Panc1 (cell line): ENCODE measurements at regions not wholly inside any gene's neighbourhood (a gene's known extent, or its start where the extent isn't known, plus 50 kb on each side); places are given as distances from the start of the nearest gene placed in this dataset.

Experiments
- ATAC-seq: fragments of 200-7000 bp; cut with Tn5 transposase; 2 replicates; pipeline ENCODE4 v1.9.1; 2020; ENCODE audit warnings: mild to moderate bottlenecking, moderate library complexity
- BruUV-seq: library from RNA; stranded (reverse); fragments of 400-500 nt; replicated peaks from 2 replicates; lab custom pipeline; 2021; lab: Mats Ljungman, UMichigan
- CTCF ChIA-PET: fragments of 300-600 bp; sonication (Branson Sonifier 250); formaldehyde crosslinking; loops from one replicate; lab custom pipeline; 2022; ENCODE audit warnings: antibody characterized with exemption; lab: Charles Lee
- POLR2A ChIA-PET: fragments of 300-600 bp; sonication (Branson Sonifier 250); formaldehyde crosslinking; loops from one replicate; lab custom pipeline; 2022; ENCODE audit warnings: antibody characterized with exemption; lab: Charles Lee
- DNase-seq: peaks from one replicate; pipeline ENCODE4 v3.0.0-alpha.2; 2010; ENCODE audit warnings: low read depth, low spot score
- H3K27ac ChIP-seq: 2 replicates; pipeline ENCODE4 v1.5.1; 2011; ENCODE audit warnings: mild to moderate bottlenecking, low read length, inconsistent platforms
- H3K27me3 ChIP-seq: fragments of 200-500 bp; sonication (Bioruptor generic); 2 replicates; pipeline ENCODE4 v1.6.0; 2014; ENCODE audit warnings: low read length, inconsistent platforms; ENCODE audit not compliant: control insufficient read depth, insufficient read depth
- H3K36me3 ChIP-seq: fragments of 200-500 bp; sonication (Bioruptor generic); 2 replicates; pipeline ENCODE4 v1.5.1; 2014; ENCODE audit warnings: inconsistent platforms, mild to moderate bottlenecking, low read length, moderate library complexity; ENCODE audit not compliant: control insufficient read depth, insufficient read depth
- H3K4me1 ChIP-seq: 2 replicates; pipeline ENCODE4 v1.5.1; 2011; ENCODE audit warnings: inconsistent platforms, mild to moderate bottlenecking, low read length, moderate library complexity; ENCODE audit not compliant: control insufficient read depth, insufficient read depth
- H3K4me3 ChIP-seq, 2 experiments: 2 replicates each; pipeline ENCODE4 v1.5.1; 2011 to 2012; ENCODE audit warnings: low read depth in 2 of 2, low read length in 2 of 2, mild to moderate bottlenecking in 2 of 2, inconsistent platforms in 1 of 2, moderate library complexity in 1 of 2
- H3K9me3 ChIP-seq: fragments of 200-500 bp; sonication (Bioruptor generic); 2 replicates; pipeline ENCODE4 v1.5.1; 2014; ENCODE audit warnings: low read depth, mild to moderate bottlenecking, inconsistent platforms, low read length, moderate library complexity; ENCODE audit not compliant: control insufficient read depth, insufficient read depth
- POLR2AphosphoS5 ChIP-seq: IDR thresholded peaks from 2 replicates; pipeline ENCODE4 v1.6.1; 2012; ENCODE audit warnings: mild to moderate bottlenecking, low read depth, low read length, moderate library complexity
- SIN3A ChIP-seq: IDR thresholded peaks from 2 replicates; pipeline ENCODE4 v1.6.1; 2012; ENCODE audit warnings: low read depth, mild to moderate bottlenecking, low read length, moderate library complexity, borderline replicate concordance; ENCODE audit not compliant: insufficient read depth
- TCF7L2 ChIP-seq: IDR thresholded peaks from 2 replicates; pipeline ENCODE4 v1.6.1; 2011; ENCODE audit warnings: mild to moderate bottlenecking, low read depth, low read length, inconsistent platforms
- in situ Hi-C: cut with HindIII; loops from 2 replicates; pipeline ENCODE4 v1.10.0; 2016; ENCODE audit warnings: low sequenced_read_pairs, low pct_unique_long_range_greater_than_20kb
- intact Hi-C: fragments of 100-400 bp; cut with micrococcal nuclease; formaldehyde crosslinking; loops from one replicate; pipeline ENCODE4 v1.10.0; 2022; ENCODE audit not compliant: unreplicated experiment
- TF ChIP-seq, protein P1 (sequence below): fragments of 450-650 bp; IDR thresholded peaks from 2 replicates; pipeline ENCODE4 v1.5.1; 2017; ENCODE audit warnings: mild to moderate bottlenecking
- TF ChIP-seq, protein P2 (sequence below), 2 experiments: IDR thresholded peaks; 2 replicates each; pipeline ENCODE4 v1.6.1; 2011 to 2012; ENCODE audit warnings: low read depth in 2 of 2, control low read depth in 1 of 2, low read length in 1 of 2, mild to moderate bottlenecking in 1 of 2, moderate library complexity in 1 of 2; ENCODE audit not compliant: insufficient read depth in 1 of 2

DNA sequence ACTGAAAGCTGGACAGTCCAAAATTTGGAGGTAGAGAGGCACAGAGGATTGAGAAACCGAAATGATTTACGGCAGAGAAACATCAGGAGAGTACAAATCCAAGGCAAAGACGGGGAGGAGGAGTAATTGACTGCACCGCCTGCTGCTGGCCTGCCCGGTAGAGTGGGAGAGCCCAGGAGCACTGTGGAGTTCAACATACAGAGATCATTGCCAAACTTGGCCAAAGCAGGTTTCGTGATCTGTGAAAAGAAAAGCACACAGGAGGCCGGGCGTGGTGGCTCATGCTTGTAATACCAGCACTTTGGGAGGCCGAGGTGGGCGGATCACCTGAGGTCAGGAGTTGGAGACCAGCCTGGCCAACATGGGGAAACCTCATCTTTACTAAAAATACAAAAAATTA is 306.0 kb upstream of the PFKP start:
- no TSS peak for BruUV-seq

DNA sequence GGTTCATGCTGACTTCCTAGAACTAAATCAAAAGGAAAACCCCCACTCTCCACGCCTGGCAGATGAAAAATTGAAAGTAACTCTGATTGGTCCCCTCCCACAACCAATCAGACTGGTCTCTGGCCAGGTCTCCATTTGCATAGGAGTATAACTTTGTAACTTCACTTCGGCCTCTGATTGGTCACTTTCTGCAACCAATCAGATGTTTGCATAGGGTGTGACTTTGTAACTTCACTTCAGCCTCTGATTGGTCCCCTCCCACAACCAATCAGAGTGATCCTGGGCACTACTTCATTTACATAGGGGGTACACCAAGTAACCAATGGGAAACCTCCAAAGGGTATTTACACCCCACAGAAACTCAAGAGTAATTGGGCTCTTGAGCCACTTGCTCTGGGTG is 306.6 kb upstream of the PFKP start:
- intact Hi-C loops: no loop called here

More for the DNA sequence above, 306.0 kb upstream of the PFKP start:
- in situ Hi-C loops (no loop called here), intact Hi-C loops (no loop called here)
- Histone ChIP-seq H3K4me3 (no peak overlapping the region), H3K36me3 (no peaks in the 10 kb centered on the region), H3K27me3 (no peaks in the 10 kb centered on the region), H3K9me3 (no peaks in the 10 kb centered on the region), H3K27ac (no peak overlapping the region), H3K4me1 (no peaks in the 10 kb centered on the region)
- ATAC-seq (no peak), DNase-seq (no peak)
- ChIA-PET POLR2A (no interaction called here), CTCF (no interaction called here)
- TF ChIP-seq, protein P1, sequence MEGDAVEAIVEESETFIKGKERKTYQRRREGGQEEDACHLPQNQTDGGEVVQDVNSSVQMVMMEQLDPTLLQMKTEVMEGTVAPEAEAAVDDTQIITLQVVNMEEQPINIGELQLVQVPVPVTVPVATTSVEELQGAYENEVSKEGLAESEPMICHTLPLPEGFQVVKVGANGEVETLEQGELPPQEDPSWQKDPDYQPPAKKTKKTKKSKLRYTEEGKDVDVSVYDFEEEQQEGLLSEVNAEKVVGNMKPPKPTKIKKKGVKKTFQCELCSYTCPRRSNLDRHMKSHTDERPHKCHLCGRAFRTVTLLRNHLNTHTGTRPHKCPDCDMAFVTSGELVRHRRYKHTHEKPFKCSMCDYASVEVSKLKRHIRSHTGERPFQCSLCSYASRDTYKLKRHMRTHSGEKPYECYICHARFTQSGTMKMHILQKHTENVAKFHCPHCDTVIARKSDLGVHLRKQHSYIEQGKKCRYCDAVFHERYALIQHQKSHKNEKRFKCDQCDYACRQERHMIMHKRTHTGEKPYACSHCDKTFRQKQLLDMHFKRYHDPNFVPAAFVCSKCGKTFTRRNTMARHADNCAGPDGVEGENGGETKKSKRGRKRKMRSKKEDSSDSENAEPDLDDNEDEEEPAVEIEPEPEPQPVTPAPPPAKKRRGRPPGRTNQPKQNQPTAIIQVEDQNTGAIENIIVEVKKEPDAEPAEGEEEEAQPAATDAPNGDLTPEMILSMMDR: no peak

More for the DNA sequence above, 306.6 kb upstream of the PFKP start:
- DNase-seq (no peak), ATAC-seq (no peak)
- Histone ChIP-seq H3K36me3 (no peaks in the 10 kb centered on the region), H3K4me1 (no peaks in the 10 kb centered on the region), H3K27me3 (no peaks in the 10 kb centered on the region), H3K4me3 (no peak overlapping the region), H3K27ac (no peak overlapping the region), H3K9me3 (no peaks in the 10 kb centered on the region)
- BruUV-seq: no TSS peak
- TF ChIP-seq SIN3A: no peak
- TF ChIP-seq, protein P2, sequence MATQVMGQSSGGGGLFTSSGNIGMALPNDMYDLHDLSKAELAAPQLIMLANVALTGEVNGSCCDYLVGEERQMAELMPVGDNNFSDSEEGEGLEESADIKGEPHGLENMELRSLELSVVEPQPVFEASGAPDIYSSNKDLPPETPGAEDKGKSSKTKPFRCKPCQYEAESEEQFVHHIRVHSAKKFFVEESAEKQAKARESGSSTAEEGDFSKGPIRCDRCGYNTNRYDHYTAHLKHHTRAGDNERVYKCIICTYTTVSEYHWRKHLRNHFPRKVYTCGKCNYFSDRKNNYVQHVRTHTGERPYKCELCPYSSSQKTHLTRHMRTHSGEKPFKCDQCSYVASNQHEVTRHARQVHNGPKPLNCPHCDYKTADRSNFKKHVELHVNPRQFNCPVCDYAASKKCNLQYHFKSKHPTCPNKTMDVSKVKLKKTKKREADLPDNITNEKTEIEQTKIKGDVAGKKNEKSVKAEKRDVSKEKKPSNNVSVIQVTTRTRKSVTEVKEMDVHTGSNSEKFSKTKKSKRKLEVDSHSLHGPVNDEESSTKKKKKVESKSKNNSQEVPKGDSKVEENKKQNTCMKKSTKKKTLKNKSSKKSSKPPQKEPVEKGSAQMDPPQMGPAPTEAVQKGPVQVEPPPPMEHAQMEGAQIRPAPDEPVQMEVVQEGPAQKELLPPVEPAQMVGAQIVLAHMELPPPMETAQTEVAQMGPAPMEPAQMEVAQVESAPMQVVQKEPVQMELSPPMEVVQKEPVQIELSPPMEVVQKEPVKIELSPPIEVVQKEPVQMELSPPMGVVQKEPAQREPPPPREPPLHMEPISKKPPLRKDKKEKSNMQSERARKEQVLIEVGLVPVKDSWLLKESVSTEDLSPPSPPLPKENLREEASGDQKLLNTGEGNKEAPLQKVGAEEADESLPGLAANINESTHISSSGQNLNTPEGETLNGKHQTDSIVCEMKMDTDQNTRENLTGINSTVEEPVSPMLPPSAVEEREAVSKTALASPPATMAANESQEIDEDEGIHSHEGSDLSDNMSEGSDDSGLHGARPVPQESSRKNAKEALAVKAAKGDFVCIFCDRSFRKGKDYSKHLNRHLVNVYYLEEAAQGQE (IDR thresholded peaks at IDR 0.05; ENCODE audit: insufficient read depth in 1 of 2, low read depth in 2 of 2, low read length in 1 of 2): no peak
- TF ChIP-seq, protein P1: no peak
- TF ChIP-seq POLR2AphosphoS5: no peak
- TF ChIP-seq TCF7L2: no peak
- ChIA-PET CTCF (no interaction called here), POLR2A (no interaction called here)
- in situ Hi-C loops: no loop called here
